Keratinocyte (primary cell): ENCODE measurements at regions not wholly inside any gene's neighbourhood (a gene's known extent, or its start where the extent isn't known, plus 50 kb on each side); places are given as distances from the start of the nearest gene placed in this dataset.

Source experiments
- CTCF ChIP-seq, 3 experiments: IDR thresholded peaks in 1 of 3; conservative IDR thresholded peaks in 1 of 3; optimal IDR thresholded peaks in 1 of 3; 2 replicates in 2 of 3; 3 replicates in 1 of 3; pipeline versions ENCODE3 to v1.5.1; 2011; ENCODE audit warnings: low read length in 3 of 3, mild to moderate bottlenecking in 3 of 3, moderate library complexity in 2 of 3, control low read depth in 1 of 3, inconsistent platforms in 1 of 3; ENCODE audit not compliant: insufficient read depth in 2 of 3; ENCODE audit errors: extremely low read depth in 1 of 3
- EZH2 ChIP-seq: IDR thresholded peaks from one replicate; pipeline ENCODE4 v1.6.1; 2012; ENCODE audit warnings: inconsistent platforms, mild to moderate bottlenecking, low read length, moderate library complexity

GRCh38 chr1:72942008-72942407 is 659.7 kb upstream of the NEGR1 start:
- TF ChIP-seq EZH2 (no peak), CTCF (optimal IDR thresholded peaks at IDR 0.05 in 1 of 3, IDR thresholded peaks at IDR 0.05 in 1 of 3, conservative IDR thresholded peaks at IDR 0.05 in 1 of 3; ENCODE audit: extremely low read depth in 1 of 3, insufficient read depth in 2 of 3, low read length in 3 of 3) (no peak)
